ENCODE measurements at regions not wholly inside any gene's neighbourhood (a gene's known extent, or its start where the extent isn't known, plus 50 kb on each side); places are given as distances from the start of the nearest gene placed in this dataset.

GRCh38 chr2:120611016-120611415 is 124.7 kb upstream of the GLI2 start:
- H2BK12ac ChIP-seq (ENCODE audit: low read length in 2 of 2), result no peak overlapping the region
- H3K14ac ChIP-seq (ENCODE audit: low read length in 2 of 2), result no peak overlapping the region
- H3K18ac ChIP-seq (ENCODE audit: low read depth in 1 of 2, low read length in 2 of 2), result no peak overlapping the region
- H3K23ac ChIP-seq (ENCODE audit: low read length in 2 of 2), result no peak overlapping the region
- H2BK15ac ChIP-seq (ENCODE audit: low read depth, poor library complexity, severe bottlenecking), result no peak overlapping the region
- no peak overlapping the region for H2BK5ac ChIP-seq (ENCODE audit: low read depth, low read length, poor library complexity, severe bottlenecking)
- H3K4me2 ChIP-seq (ENCODE audit: low read length, poor library complexity, severe bottlenecking), result no peak overlapping the region
- no peak overlapping the region for H3K4ac ChIP-seq (ENCODE audit: low read depth in 1 of 2, low read length in 2 of 2)
- no peak overlapping the region for H2AFZ ChIP-seq (ENCODE audit: low read depth, low read length)
- no peak overlapping the region for H3K4me3 ChIP-seq (ENCODE audit: insufficient read depth in 1 of 2, low read depth in 1 of 2, low read length in 2 of 2)
- peaks cover 18 to 95% of the 10 kb centered on the region in 2 experiments for H3K27me3 ChIP-seq (ENCODE audit: control insufficient read depth in 1 of 2, insufficient read depth in 1 of 2, low read length in 2 of 2)
- WGBS, result 79% methylated on average over 6 of the region's 6 CpGs
- no peaks in the 10 kb centered on the region for H3K36me3 ChIP-seq (ENCODE audit: control insufficient read depth in 1 of 2, insufficient read depth in 2 of 2, low read depth in 1 of 2, low read length in 2 of 2)
- H3K9ac ChIP-seq (ENCODE audit: low read length), result no peak overlapping the region
- no peak overlapping the region for H2BK120ac ChIP-seq (ENCODE audit: low read depth, low read length)
- DNase-seq, result no peak
- no peak overlapping the region for H4K91ac ChIP-seq (ENCODE audit: low read length)
- peaks cover 3% of the 10 kb centered on the region for H3K4me1 ChIP-seq (ENCODE audit: control insufficient read depth, insufficient read depth, low read depth, low read length)
- no peak overlapping the region for H4K8ac ChIP-seq (ENCODE audit: low read length)
- H2AK5ac ChIP-seq (ENCODE audit: low read length, severe bottlenecking), result no peak overlapping the region
- no peaks in the 10 kb centered on the region for H3K9me3 ChIP-seq (ENCODE audit: control insufficient read depth, low read length)
- H3K79me1 ChIP-seq (replicated peaks; ENCODE audit: low read length, poor library complexity, severe bottlenecking), result no peaks in the 10 kb centered on the region
- no peak overlapping the region for H3K27ac ChIP-seq (ENCODE audit: low read length, poor library complexity, severe bottlenecking)

- no peak overlapping the region for H3K4me3 ChIP-seq (ENCODE audit: insufficient read depth in 1 of 2, low read depth in 1 of 2, low read length in 2 of 2)
- WGBS, result 87% methylated on average over 13 of the region's 13 CpGs
- H3K4me2 ChIP-seq (ENCODE audit: low read length, poor library complexity, severe bottlenecking), result no peak overlapping the region
- no peak for DNase-seq
- no peak overlapping the region for H4K91ac ChIP-seq (ENCODE audit: low read length)
- no peak overlapping the region for H2BK5ac ChIP-seq (ENCODE audit: low read depth, low read length, poor library complexity, severe bottlenecking)
- peaks cover 3% of the 10 kb centered on the region for H3K4me1 ChIP-seq (ENCODE audit: control insufficient read depth, insufficient read depth, low read depth, low read length)
- H3K27ac ChIP-seq (ENCODE audit: low read length, poor library complexity, severe bottlenecking), result no peak overlapping the region
- no peaks in the 10 kb centered on the region for H3K36me3 ChIP-seq (ENCODE audit: control insufficient read depth in 1 of 2, insufficient read depth in 2 of 2, low read depth in 1 of 2, low read length in 2 of 2)
- no peak overlapping the region for H2AFZ ChIP-seq (ENCODE audit: low read depth, low read length)
- no peak overlapping the region for H3K9ac ChIP-seq (ENCODE audit: low read length)
- no peak overlapping the region for H2BK15ac ChIP-seq (ENCODE audit: low read depth, poor library complexity, severe bottlenecking)
- no peak overlapping the region for H3K14ac ChIP-seq (ENCODE audit: low read length in 2 of 2)
- H2BK12ac ChIP-seq (ENCODE audit: low read length in 2 of 2), result no peak overlapping the region
- no peak overlapping the region for H2BK120ac ChIP-seq (ENCODE audit: low read depth, low read length)
- no peaks in the 10 kb centered on the region for H3K9me3 ChIP-seq (ENCODE audit: control insufficient read depth, low read length)
- no peak overlapping the region for H3K18ac ChIP-seq (ENCODE audit: low read depth in 1 of 2, low read length in 2 of 2)
- H2AK5ac ChIP-seq (ENCODE audit: low read length, severe bottlenecking), result no peak overlapping the region
- H3K4ac ChIP-seq (ENCODE audit: low read depth in 1 of 2, low read length in 2 of 2), result no peak overlapping the region
- peaks cover 10 to 91% of the 10 kb centered on the region in 2 experiments for H3K27me3 ChIP-seq (ENCODE audit: control insufficient read depth in 1 of 2, insufficient read depth in 1 of 2, low read length in 2 of 2)
- H3K79me1 ChIP-seq (replicated peaks; ENCODE audit: low read length, poor library complexity, severe bottlenecking), result no peaks in the 10 kb centered on the region
- H4K8ac ChIP-seq (ENCODE audit: low read length), result no peak overlapping the region
- no peak overlapping the region for H3K23ac ChIP-seq (ENCODE audit: low read length in 2 of 2)
Measured at GRCh38 chr2:120611961-120612360, 123.7 kb upstream of the GLI2 start.

- H2BK5ac ChIP-seq (ENCODE audit: low read depth, low read length, poor library complexity, severe bottlenecking), result no peak overlapping the region
- WGBS, result 76% methylated on average over 7 of the region's 7 CpGs
- peaks cover 3% of the 10 kb centered on the region for H3K4me1 ChIP-seq (ENCODE audit: control insufficient read depth, insufficient read depth, low read depth, low read length)
- no peaks in the 10 kb centered on the region for H3K79me1 ChIP-seq (replicated peaks; ENCODE audit: low read length, poor library complexity, severe bottlenecking)
- H3K9me3 ChIP-seq (ENCODE audit: control insufficient read depth, low read length), result no peaks in the 10 kb centered on the region
- H3K27me3 ChIP-seq (ENCODE audit: control insufficient read depth in 1 of 2, insufficient read depth in 1 of 2, low read length in 2 of 2), result peaks cover 5 to 88% of the 10 kb centered on the region in 2 experiments
- no peak overlapping the region for H4K91ac ChIP-seq (ENCODE audit: low read length)
- H2AFZ ChIP-seq (ENCODE audit: low read depth, low read length), result no peak overlapping the region
- H3K4me3 ChIP-seq (ENCODE audit: insufficient read depth in 1 of 2, low read depth in 1 of 2, low read length in 2 of 2), result no peak overlapping the region
- no peak overlapping the region for H4K8ac ChIP-seq (ENCODE audit: low read length)
- no peaks in the 10 kb centered on the region for H3K36me3 ChIP-seq (ENCODE audit: control insufficient read depth in 1 of 2, insufficient read depth in 2 of 2, low read depth in 1 of 2, low read length in 2 of 2)
- H2BK120ac ChIP-seq (ENCODE audit: low read depth, low read length), result no peak overlapping the region
- H2BK15ac ChIP-seq (ENCODE audit: low read depth, poor library complexity, severe bottlenecking), result no peak overlapping the region
- no peak overlapping the region for H2AK5ac ChIP-seq (ENCODE audit: low read length, severe bottlenecking)
- no peak overlapping the region for H2BK12ac ChIP-seq (ENCODE audit: low read length in 2 of 2)
- H3K18ac ChIP-seq (ENCODE audit: low read depth in 1 of 2, low read length in 2 of 2), result no peak overlapping the region
- H3K27ac ChIP-seq (ENCODE audit: low read length, poor library complexity, severe bottlenecking), result no peak overlapping the region
- H3K14ac ChIP-seq (ENCODE audit: low read length in 2 of 2), result no peak overlapping the region
- no peak overlapping the region for H3K4me2 ChIP-seq (ENCODE audit: low read length, poor library complexity, severe bottlenecking)
- no peak overlapping the region for H3K4ac ChIP-seq (ENCODE audit: low read depth in 1 of 2, low read length in 2 of 2)
- H3K9ac ChIP-seq (ENCODE audit: low read length), result no peak overlapping the region
- no peak overlapping the region for H3K23ac ChIP-seq (ENCODE audit: low read length in 2 of 2)
- no peak for DNase-seq
Measured at GRCh38 chr2:120612471-120612870, 123.2 kb upstream of the GLI2 start.

GRCh38 chr2:120612931-120613330 is 122.7 kb upstream of the GLI2 start:
- H2BK15ac ChIP-seq (ENCODE audit: low read depth, poor library complexity, severe bottlenecking), result no peak overlapping the region
- H2BK120ac ChIP-seq (ENCODE audit: low read depth, low read length), result no peak overlapping the region
- H3K4ac ChIP-seq (ENCODE audit: low read depth in 1 of 2, low read length in 2 of 2), result no peak overlapping the region
- no peak overlapping the region for H4K8ac ChIP-seq (ENCODE audit: low read length)
- H4K91ac ChIP-seq (ENCODE audit: low read length), result no peak overlapping the region
- DNase-seq, result no peak
- H3K27me3 ChIP-seq (ENCODE audit: control insufficient read depth in 1 of 2, insufficient read depth in 1 of 2, low read length in 2 of 2), result peaks cover 5 to 84% of the 10 kb centered on the region in 2 experiments
- H2AFZ ChIP-seq (ENCODE audit: low read depth, low read length), result no peak overlapping the region
- H3K4me1 ChIP-seq (ENCODE audit: control insufficient read depth, insufficient read depth, low read depth, low read length), result peaks cover 3% of the 10 kb centered on the region
- H3K79me1 ChIP-seq (replicated peaks; ENCODE audit: low read length, poor library complexity, severe bottlenecking), result no peaks in the 10 kb centered on the region
- H3K36me3 ChIP-seq (ENCODE audit: control insufficient read depth in 1 of 2, insufficient read depth in 2 of 2, low read depth in 1 of 2, low read length in 2 of 2), result no peaks in the 10 kb centered on the region
- WGBS, result 74% methylated on average over 7 of the region's 7 CpGs
- H3K18ac ChIP-seq (ENCODE audit: low read depth in 1 of 2, low read length in 2 of 2), result no peak overlapping the region
- H3K27ac ChIP-seq (ENCODE audit: low read length, poor library complexity, severe bottlenecking), result no peak overlapping the region
- no peak overlapping the region for H3K9ac ChIP-seq (ENCODE audit: low read length)
- no peak overlapping the region for H3K14ac ChIP-seq (ENCODE audit: low read length in 2 of 2)
- H2AK5ac ChIP-seq (ENCODE audit: low read length, severe bottlenecking), result no peak overlapping the region
- no peak overlapping the region for H3K4me2 ChIP-seq (ENCODE audit: low read length, poor library complexity, severe bottlenecking)
- no peak overlapping the region for H2BK5ac ChIP-seq (ENCODE audit: low read depth, low read length, poor library complexity, severe bottlenecking)
- H3K9me3 ChIP-seq (ENCODE audit: control insufficient read depth, low read length), result no peaks in the 10 kb centered on the region
- no peak overlapping the region for H3K4me3 ChIP-seq (ENCODE audit: insufficient read depth in 1 of 2, low read depth in 1 of 2, low read length in 2 of 2)
- no peak overlapping the region for H2BK12ac ChIP-seq (ENCODE audit: low read length in 2 of 2)
- H3K23ac ChIP-seq (ENCODE audit: low read length in 2 of 2), result no peak overlapping the region

Data from mesenchymal stem cell (in vitro differentiated cells and primary cell).